Right lobe of liver (tissue), 6 donors: ENCODE measurements at regions not wholly inside any gene's neighbourhood (a gene's known extent, or its start where the extent isn't known, plus 50 kb on each side); places are given as distances from the start of the nearest gene placed in this dataset.

Experiments used
- ATAC-seq, 4 donors: fragments of 200-7000 bp; cut with Tn5 transposase; one replicate each; pipeline ENCODE4 v1.9.1; 2020; ENCODE audit warnings: mild to moderate bottlenecking in 4 of 4, moderate library complexity in 4 of 4
- DNase-seq, 3 donors: peaks; one replicate each; pipeline ENCODE4 v3.0.0-alpha.2; 2020
- H3K27ac ChIP-seq, 3 donors: fragments of 200-600 bp; one replicate each; pipeline ENCODE4 v1.8.0; 2022
- H3K27me3 ChIP-seq, 2 donors: fragments of 200-600 bp; one replicate each; pipeline ENCODE4 v1.8.0; 2022
- H3K36me3 ChIP-seq, 4 donors: fragments of 200-600 bp; sonication (generic) in 1 of 4; one replicate each; pipeline versions ENCODE4 v1.5.1 to v1.8.0; 2017 to 2022; ENCODE audit warnings: control low read depth in 1 of 4
- H3K4me1 ChIP-seq, 4 donors: fragments of 200-600 bp; sonication (generic) in 1 of 4; one replicate each; pipeline versions ENCODE4 v1.5.1 to v1.8.0; 2017 to 2022; ENCODE audit warnings: control low read depth in 1 of 4
- H3K4me3 ChIP-seq, 3 donors: fragments of 200-600 bp; one replicate each; pipeline ENCODE4 v1.8.0; 2022
- H3K9me3 ChIP-seq, 4 donors: fragments of 200-600 bp; sonication (generic) in 1 of 4; one replicate each; pipeline versions ENCODE4 v1.5.1 to v1.8.0; 2017 to 2022; ENCODE audit warnings: control low read depth in 1 of 4
- CTCF ChIP-seq, 4 donors: fragments of 200-600 bp in 3 of 4; fragments of 450-650 bp in 1 of 4; IDR thresholded peaks; one replicate each; pipeline versions ENCODE4 v1.5.1 to v1.8.0; 2016 to 2022; ENCODE audit warnings: antibody characterized with exemption in 4 of 4, mild to moderate bottlenecking in 2 of 4
- POLR2A ChIP-seq: fragments of 450-650 bp; IDR thresholded peaks from one replicate; pipeline ENCODE4 v1.6.1; 2017; ENCODE audit warnings: antibody characterized with exemption, mild to moderate bottlenecking
- WGBS: methylation state at CpG from one replicate; pipeline ENCODE4 v1.1.6; 2018; ENCODE audit warnings: low coverage, low lambda C conversion rate; ENCODE audit not compliant: insufficient coverage; ENCODE audit errors: missing lambda C conversion rate; 5-methylcytosine and 5-hydroxymethylcytosine counted together
- intact Hi-C, 2 donors: fragments of 100-400 bp; cut with DNase I; formaldehyde crosslinking; loops; one replicate each; pipeline versions ENCODE4 v1.11.2 to v1.14.1; 2022
- donor health status: DM: no; HTN: yes; CAD: no.
- donor health status: DM: no; HTN: no; CAD: no.
- donor health status: DM: no; HTN: no; CAD: no.
- donor health status: DM: no; HTN: yes; CAD: no.
- donor health status: DM: no; HTN: yes; CAD: no.

GRCh38 chr20:57791966-57792365, 82.2 kb upstream of the PMEPA1 start:
- H3K4me1 ChIP-seq = no peaks in the 10 kb centered on the region
- DNase-seq (no peak), ATAC-seq (peak in 2 of 4 donors; percentile 31 to 63)
- no peaks in the 10 kb centered on the region for H3K36me3 ChIP-seq
- WGBS = 22% methylated on average over 8 of the region's 8 CpGs
- intact Hi-C loops = no loop called here
- H3K9me3 ChIP-seq = no peaks in the 10 kb centered on the region
- TF ChIP-seq CTCF (IDR thresholded peaks at IDR 0.05) (no peak), POLR2A (no peak)
- no peak overlapping the region for H3K27ac ChIP-seq
- no peak overlapping the region for H3K4me3 ChIP-seq
- no peaks in the 10 kb centered on the region for H3K27me3 ChIP-seq

GRCh38 chr20:57791178-57791962, 81.6 kb upstream of the PMEPA1 start:
- WGBS = 74% methylated on average over 14 of the region's 15 CpGs
- H3K4me3 ChIP-seq = no peak overlapping the region
- DNase-seq (no peak), ATAC-seq (no peak)
- H3K36me3 ChIP-seq = no peaks in the 10 kb centered on the region
- H3K27me3 ChIP-seq = no peaks in the 10 kb centered on the region
- intact Hi-C loops = no loop called here
- no peaks in the 10 kb centered on the region for H3K4me1 ChIP-seq
- H3K9me3 ChIP-seq = no peaks in the 10 kb centered on the region
- no peak overlapping the region for H3K27ac ChIP-seq
- TF ChIP-seq POLR2A (no peak), CTCF (IDR thresholded peaks at IDR 0.05) (no peak)

- 40% methylated on average over 5 of the region's 8 CpGs for WGBS
- Histone ChIP-seq H3K27me3 (no peaks in the 10 kb centered on the region), H3K27ac (no peak overlapping the region), H3K4me1 (no peaks in the 10 kb centered on the region), H3K9me3 (no peaks in the 10 kb centered on the region), H3K36me3 (no peaks in the 10 kb centered on the region), H3K4me3 (no peak overlapping the region)
- ATAC-seq (no peak), DNase-seq (peak in 1 of 3 donors; percentile 13)
- intact Hi-C loops = no loop called here
- TF ChIP-seq CTCF (IDR thresholded peaks at IDR 0.05) (no peak), POLR2A (no peak)
These were observed 80.4 kb upstream of the PMEPA1 start for GRCh38 chr20:57790176-57790575.

- TF ChIP-seq CTCF (IDR thresholded peaks at IDR 0.05) (no peak), POLR2A (no peak)
- intact Hi-C loops = no loop called here
- H3K27ac ChIP-seq = no peak overlapping the region
- no peaks in the 10 kb centered on the region for H3K4me1 ChIP-seq
- H3K4me3 ChIP-seq = no peak overlapping the region
- DNase-seq (peak in 1 of 3 donors; percentile 15), ATAC-seq (no peak)
- WGBS = 60% methylated on average over 11 of the region's 19 CpGs
- no peaks in the 10 kb centered on the region for H3K36me3 ChIP-seq
- H3K9me3 ChIP-seq = no peaks in the 10 kb centered on the region
- H3K27me3 ChIP-seq = no peaks in the 10 kb centered on the region
These were observed 79.3 kb upstream of the PMEPA1 start for GRCh38 chr20:57788936-57789613.
